AG09309 (cell line): ENCODE measurements at regions not wholly inside any gene's neighbourhood (a gene's known extent, or its start where the extent isn't known, plus 50 kb on each side); places are given as distances from the start of the nearest gene placed in this dataset.

Experiments
- DNase-seq: peaks from one replicate; pipeline ENCODE4 v3.0.0-alpha.2; 2010; ENCODE audit warnings: low read depth
- H3K4me3 ChIP-seq: 2 replicates; pipeline ENCODE4 v1.5.1; 2011; ENCODE audit warnings: mild to moderate bottlenecking, low read depth, low read length, moderate library complexity; ENCODE audit not compliant: control insufficient read depth
- CTCF ChIP-seq: IDR thresholded peaks from 2 replicates; pipeline ENCODE4 v1.5.1; 2011; ENCODE audit warnings: mild to moderate bottlenecking, low read depth, low read length, inconsistent platforms; ENCODE audit not compliant: insufficient read depth, control insufficient read depth; ENCODE audit errors: missing control alignments

GRCh38 chr5:163910226-163910625 lies 404.8 kb downstream of the MAT2B start:
- no peak for TF ChIP-seq CTCF
- H3K4me3 ChIP-seq = no peak overlapping the region
- no peak for DNase-seq

- no peak for TF ChIP-seq CTCF
- DNase-seq = no peak
- no peak overlapping the region for H3K4me3 ChIP-seq
Measured at GRCh38 chr5:163912046-163912445, 406.6 kb downstream of the MAT2B start.

- peak; percentile 22 for TF ChIP-seq CTCF
- H3K4me3 ChIP-seq = no peak overlapping the region
- no peak for DNase-seq
Measured at GRCh38 chr5:163913548-163913947, 408.1 kb downstream of the MAT2B start.

- DNase-seq = no peak
- no peak for TF ChIP-seq CTCF
Measured at GRCh38 chr5:163914910-163915309, 409.5 kb downstream of the MAT2B start.

GRCh38 chr5:163915481-163915961 lies 410.1 kb downstream of the MAT2B start:
- no peak for TF ChIP-seq CTCF
- no peak overlapping the region for H3K4me3 ChIP-seq
- DNase-seq = no peak

More at GRCh38 chr5:163914910-163915309, 409.5 kb downstream of the MAT2B start:
- H3K4me3 ChIP-seq = no peak overlapping the region

GRCh38 chr5:163916376-163916775 lies 411.0 kb downstream of the MAT2B start:
- TF ChIP-seq CTCF = no peak
- no peak for DNase-seq
- H3K4me3 ChIP-seq = no peak overlapping the region

DNA sequence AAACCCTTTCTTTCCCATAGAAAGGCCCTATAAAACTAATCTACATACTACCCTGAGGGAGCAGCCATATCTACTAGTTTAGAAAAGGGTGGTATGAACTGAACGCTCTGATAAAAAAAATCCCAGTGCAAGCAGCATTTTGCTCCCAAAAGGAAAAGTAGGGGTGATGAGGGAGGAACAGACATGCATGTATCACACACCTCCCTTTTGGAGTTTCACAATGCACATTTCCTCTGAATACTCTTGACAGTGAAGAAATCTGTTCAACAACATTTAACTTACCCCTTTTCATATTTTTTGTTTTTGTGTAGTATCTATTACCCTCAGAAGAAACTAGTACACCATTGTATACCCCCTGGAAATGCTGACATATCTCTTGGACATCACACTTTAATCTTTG lies 411.4 kb downstream of the MAT2B start:
- TF ChIP-seq CTCF = no peak
- no peak for DNase-seq
- H3K4me3 ChIP-seq = no peak overlapping the region
